ENCODE measurements at regions not wholly inside any gene's neighbourhood (a gene's known extent, or its start where the extent isn't known, plus 50 kb on each side); places are given as distances from the start of the nearest gene placed in this dataset.
A peak's percentile ranks its signal among the peaks of the same experiment; 100 is the strongest.

DNA sequence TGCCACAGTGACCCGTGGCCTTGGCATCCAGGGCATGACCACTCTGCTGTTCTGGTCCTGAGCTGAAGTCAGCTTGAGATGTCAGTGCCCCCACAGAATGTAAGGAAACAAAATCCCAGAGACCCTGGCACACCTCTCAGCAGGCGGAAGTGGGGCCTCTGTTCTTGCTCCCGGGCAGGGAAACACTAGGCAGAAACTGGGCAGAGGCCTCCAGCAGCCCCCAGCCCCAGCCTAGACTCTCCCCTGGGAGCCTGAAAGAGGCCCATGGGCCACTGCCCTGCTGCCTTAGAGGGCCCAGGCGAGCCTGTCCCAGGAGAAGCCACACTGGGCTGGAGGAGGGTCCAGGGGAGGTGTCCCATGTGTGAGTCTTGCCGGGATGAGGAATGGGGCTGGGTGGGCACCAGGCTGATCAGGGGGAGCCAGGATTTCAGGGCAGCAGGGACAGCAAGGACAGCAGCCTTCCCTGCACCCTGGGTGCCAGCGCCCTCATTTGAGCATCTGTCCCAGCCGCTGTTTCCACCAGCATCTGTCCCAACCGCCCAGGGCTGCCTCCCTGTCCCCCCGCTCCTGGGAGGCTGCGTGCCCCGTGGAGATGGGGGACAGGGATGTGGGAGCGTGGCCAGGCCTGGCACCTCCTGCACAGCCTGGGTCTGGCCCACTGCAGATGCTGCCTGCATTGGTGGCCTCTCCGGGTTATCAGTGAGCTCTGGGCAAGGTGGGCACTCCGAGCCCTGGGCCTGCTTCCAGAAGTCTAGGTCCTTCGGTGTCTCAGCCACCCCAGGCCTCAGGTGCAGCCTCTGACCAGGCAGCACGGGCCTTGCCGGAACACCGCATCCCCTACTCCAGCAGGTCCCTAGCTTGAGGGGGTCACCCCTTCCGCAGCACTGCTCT lies 1072.4 kb downstream of the BRD1 start:
- Histone ChIP-seq H3K4me3 (no peak overlapping the region), H3K27ac (no peak overlapping the region), H3K36me3 (replicated peaks in 1 of 2) (no peaks in the 10 kb centered on the region), H3K9me3 (replicated peaks in 1 of 3) (no peaks in the 10 kb centered on the region), H3K4me1 (replicated peaks in 1 of 2) (no peaks in the 10 kb centered on the region), H3K27me3 (no peaks in the 10 kb centered on the region)
- 82 to 90% (median 87%) methylated on average over 3 to 19 of the region's 19 CpGs for WGBS, 4 donors
- peak in 3 of 7 donors; percentile 8 to 9 (median 9) for DNase-seq
- TF ChIP-seq POLR2A (IDR thresholded peaks at IDR 0.05) = no peak
- TF ChIP-seq, protein P1, sequence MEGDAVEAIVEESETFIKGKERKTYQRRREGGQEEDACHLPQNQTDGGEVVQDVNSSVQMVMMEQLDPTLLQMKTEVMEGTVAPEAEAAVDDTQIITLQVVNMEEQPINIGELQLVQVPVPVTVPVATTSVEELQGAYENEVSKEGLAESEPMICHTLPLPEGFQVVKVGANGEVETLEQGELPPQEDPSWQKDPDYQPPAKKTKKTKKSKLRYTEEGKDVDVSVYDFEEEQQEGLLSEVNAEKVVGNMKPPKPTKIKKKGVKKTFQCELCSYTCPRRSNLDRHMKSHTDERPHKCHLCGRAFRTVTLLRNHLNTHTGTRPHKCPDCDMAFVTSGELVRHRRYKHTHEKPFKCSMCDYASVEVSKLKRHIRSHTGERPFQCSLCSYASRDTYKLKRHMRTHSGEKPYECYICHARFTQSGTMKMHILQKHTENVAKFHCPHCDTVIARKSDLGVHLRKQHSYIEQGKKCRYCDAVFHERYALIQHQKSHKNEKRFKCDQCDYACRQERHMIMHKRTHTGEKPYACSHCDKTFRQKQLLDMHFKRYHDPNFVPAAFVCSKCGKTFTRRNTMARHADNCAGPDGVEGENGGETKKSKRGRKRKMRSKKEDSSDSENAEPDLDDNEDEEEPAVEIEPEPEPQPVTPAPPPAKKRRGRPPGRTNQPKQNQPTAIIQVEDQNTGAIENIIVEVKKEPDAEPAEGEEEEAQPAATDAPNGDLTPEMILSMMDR (IDR thresholded peaks at IDR 0.05) = no peak
- intact Hi-C loops (cut with DNase I) = no loop called here

DNA sequence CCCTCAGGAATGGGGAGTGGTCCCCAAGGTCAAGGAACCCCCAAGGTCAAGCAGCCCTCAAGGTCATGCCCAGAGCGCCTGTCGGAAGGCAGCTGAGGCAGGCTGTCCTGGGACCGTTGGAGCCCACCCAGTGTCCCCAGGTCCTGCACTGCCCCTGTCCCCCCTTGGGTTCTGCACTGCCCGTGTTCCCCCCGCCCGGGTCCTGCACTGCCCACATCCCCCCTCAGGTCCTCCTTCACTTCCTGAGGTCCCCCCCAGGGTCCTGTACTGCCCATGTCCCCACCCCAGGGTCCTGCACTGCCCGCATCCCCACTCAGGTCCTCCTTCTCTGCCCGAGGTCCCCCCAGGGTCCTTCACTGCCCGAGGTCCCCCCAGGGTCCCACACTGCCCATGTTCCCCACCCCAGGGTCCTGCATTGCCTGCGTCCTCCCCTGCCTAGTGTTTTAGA lies 1073.0 kb downstream of the BRD1 start:
- H3K9me3 ChIP-seq (replicated peaks in 1 of 3) = no peaks in the 10 kb centered on the region
- H3K4me3 ChIP-seq = no peak overlapping the region
- peak in 3 of 7 donors; percentile 5 to 13 (median 11) for DNase-seq
- intact Hi-C loops (cut with DNase I) = no loop called here
- H3K4me1 ChIP-seq (replicated peaks in 1 of 2) = no peaks in the 10 kb centered on the region
- no peak for TF ChIP-seq POLR2A (IDR thresholded peaks at IDR 0.05)
- TF ChIP-seq, protein P1 (IDR thresholded peaks at IDR 0.05) = no peak
- H3K27me3 ChIP-seq = no peaks in the 10 kb centered on the region
- no peaks in the 10 kb centered on the region for H3K36me3 ChIP-seq (replicated peaks in 1 of 2)
- WGBS, 4 donors = 74 to 94% (median 79%) methylated on average over 4 to 10 of the region's 10 CpGs
- H3K27ac ChIP-seq = no peak overlapping the region

DNA sequence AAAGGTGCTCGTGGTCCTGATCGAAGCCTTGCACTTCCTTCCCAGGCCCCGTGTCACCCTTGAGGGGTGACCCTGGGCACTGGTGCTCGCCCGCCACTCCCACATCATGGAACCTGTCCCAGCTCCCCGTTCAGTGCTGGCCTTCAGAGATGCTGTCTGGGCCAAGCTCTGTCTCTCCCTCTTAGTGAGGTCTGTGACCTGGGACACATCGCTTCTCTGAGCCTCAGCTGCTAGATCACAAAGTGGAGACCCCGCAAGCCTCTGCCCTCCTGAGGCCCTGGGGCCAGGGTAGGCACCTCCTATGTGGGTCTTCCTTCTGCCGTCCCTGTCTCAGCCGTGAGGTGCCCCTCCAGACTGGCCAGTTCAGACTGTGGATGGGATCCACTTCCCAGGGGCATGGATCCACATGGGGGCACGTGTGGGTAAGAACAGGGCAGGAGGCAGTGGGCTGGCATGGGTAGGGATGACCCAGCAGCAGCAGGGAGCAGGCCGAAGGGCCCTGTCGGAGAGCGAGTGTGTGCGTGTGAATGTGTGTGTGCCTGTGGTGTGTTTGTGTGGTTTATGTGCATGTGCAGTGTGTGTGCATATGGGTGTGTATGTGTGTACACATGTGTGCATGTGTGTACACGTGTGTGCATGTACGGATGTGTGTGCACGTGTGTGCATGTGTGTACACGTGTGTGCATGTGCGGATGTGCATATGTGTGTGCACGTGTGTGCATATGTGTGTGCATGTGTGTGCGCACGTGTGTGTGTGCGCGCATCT lies 1073.7 kb downstream of the BRD1 start:
- Histone ChIP-seq H3K27ac (no peak overlapping the region), H3K4me3 (no peak overlapping the region), H3K36me3 (replicated peaks in 1 of 2) (no peaks in the 10 kb centered on the region), H3K9me3 (replicated peaks in 1 of 3) (no peaks in the 10 kb centered on the region), H3K27me3 (no peaks in the 10 kb centered on the region), H3K4me1 (replicated peaks in 1 of 2) (no peaks in the 10 kb centered on the region)
- DNase-seq = peak in 3 of 7 donors; percentile 2 to 24 (median 9)
- intact Hi-C loops (cut with DNase I) = no loop called here
- 77 to 88% (median 84%) methylated on average over 15 to 25 of the region's 25 CpGs for WGBS, 4 donors
- TF ChIP-seq, protein P1 (IDR thresholded peaks at IDR 0.05) = no peak
- no peak for TF ChIP-seq POLR2A (IDR thresholded peaks at IDR 0.05)

DNA sequence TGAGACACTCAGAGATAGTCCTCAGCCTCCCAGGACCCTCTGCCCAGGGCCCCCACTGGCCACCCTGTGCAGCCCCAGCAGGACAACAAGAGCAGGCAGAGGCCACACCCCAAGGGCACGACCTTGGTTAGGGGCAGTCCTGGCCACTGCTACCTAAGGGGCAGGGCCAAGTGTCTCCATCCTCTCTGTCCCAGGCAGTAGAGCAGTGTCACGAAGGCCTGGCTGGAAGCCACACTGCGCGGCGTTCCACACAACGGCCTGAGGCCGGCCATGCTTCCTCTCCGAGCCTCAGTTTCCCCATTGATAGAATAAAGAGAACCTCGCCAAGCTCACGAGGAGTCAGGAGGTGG lies 1074.3 kb downstream of the BRD1 start:
- H3K4me1 ChIP-seq (replicated peaks in 1 of 2) = no peaks in the 10 kb centered on the region
- no peak overlapping the region for H3K4me3 ChIP-seq
- no peak overlapping the region for H3K27ac ChIP-seq
- no peaks in the 10 kb centered on the region for H3K9me3 ChIP-seq (replicated peaks in 1 of 3)
- no peaks in the 10 kb centered on the region for H3K27me3 ChIP-seq
- DNase-seq = peak in 1 of 7 donors; percentile 29
- H3K36me3 ChIP-seq (replicated peaks in 1 of 2) = no peaks in the 10 kb centered on the region
- intact Hi-C loops (cut with DNase I) = no loop called here
- 82 to 99% (median 90%) methylated on average over 8 to 10 of the region's 10 CpGs for WGBS, 4 donors
- no peak for TF ChIP-seq POLR2A (IDR thresholded peaks at IDR 0.05)
- TF ChIP-seq, protein P1 (IDR thresholded peaks at IDR 0.05) = no peak

Measured in adrenal gland (tissue), 9 donors.